BJ (cell line): ENCODE measurements at regions not wholly inside any gene's neighbourhood (a gene's known extent, or its start where the extent isn't known, plus 50 kb on each side); places are given as distances from the start of the nearest gene placed in this dataset.

Source experiments
- CTCF ChIA-PET: fragments of 350-600 bp; formaldehyde crosslinking; extraction: SDS; loops from one replicate; lab custom pipeline; 2021; ENCODE audit warnings: antibody characterized with exemption, inconsistent platforms; lab: Yijun Ruan, JAX
- POLR2A ChIA-PET: fragments of 300-600 bp; sonication (Branson Sonifier 250); formaldehyde crosslinking; extraction: SDS; loops from one replicate; lab custom pipeline; 2021; ENCODE audit warnings: antibody characterized with exemption; lab: Charles Lee
- DNase-seq: peaks from one replicate; pipeline ENCODE4 v3.0.0-alpha.2; 2011; ENCODE audit warnings: low read depth
- H3K27me3 ChIP-seq: 2 replicates; pipeline ENCODE4 v1.6.0; 2011; ENCODE audit warnings: low read length; ENCODE audit not compliant: control insufficient read depth, insufficient read depth
- H3K36me3 ChIP-seq: 2 replicates; pipeline ENCODE4 v1.5.1; 2011; ENCODE audit warnings: low read length; ENCODE audit not compliant: control insufficient read depth, insufficient read depth
- H3K4me3 ChIP-seq: 2 replicates; pipeline ENCODE4 v1.5.1; 2011; ENCODE audit warnings: low read depth, mild to moderate bottlenecking, control low read depth, low read length
- TF ChIP-seq, protein P1 (sequence below): IDR thresholded peaks from 2 replicates; pipeline ENCODE4 v1.5.1; 2011; ENCODE audit warnings: low read depth, mild to moderate bottlenecking, control low read depth, inconsistent platforms, low read length, moderate library complexity; ENCODE audit not compliant: insufficient read depth

DNA sequence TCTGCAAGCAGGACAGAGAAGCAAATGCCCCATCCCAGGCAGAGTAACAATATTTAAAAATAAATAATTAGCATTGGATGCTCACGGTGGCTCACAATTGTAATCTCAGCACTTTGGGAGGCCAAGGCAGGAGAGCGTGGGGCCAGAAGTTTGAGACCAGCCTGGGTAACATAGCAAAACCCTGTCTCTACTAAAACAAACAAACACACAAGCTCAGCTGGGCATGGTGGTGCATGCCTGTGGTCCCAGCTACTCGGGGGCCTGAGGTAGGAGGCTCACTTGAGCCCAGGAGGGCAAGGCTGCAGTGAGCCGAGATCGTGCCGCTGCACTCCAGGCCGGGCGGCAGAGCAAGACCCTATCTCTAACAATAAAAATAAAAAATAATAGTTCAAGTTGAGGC lies 74.7 kb upstream of the NCOR2 start:
- no peak for DNase-seq
- POLR2A ChIA-PET = no interaction called here
- no peaks in the 10 kb centered on the region for H3K27me3 ChIP-seq
- CTCF ChIA-PET = interaction anchor here (1.3 kb wide), 1 partner anchor 9 kb away, joined by 3 read pairs; no protein-coding TSS in a partner anchor
- no peak overlapping the region for H3K4me3 ChIP-seq
- no peaks in the 10 kb centered on the region for H3K36me3 ChIP-seq
- TF ChIP-seq, protein P1, sequence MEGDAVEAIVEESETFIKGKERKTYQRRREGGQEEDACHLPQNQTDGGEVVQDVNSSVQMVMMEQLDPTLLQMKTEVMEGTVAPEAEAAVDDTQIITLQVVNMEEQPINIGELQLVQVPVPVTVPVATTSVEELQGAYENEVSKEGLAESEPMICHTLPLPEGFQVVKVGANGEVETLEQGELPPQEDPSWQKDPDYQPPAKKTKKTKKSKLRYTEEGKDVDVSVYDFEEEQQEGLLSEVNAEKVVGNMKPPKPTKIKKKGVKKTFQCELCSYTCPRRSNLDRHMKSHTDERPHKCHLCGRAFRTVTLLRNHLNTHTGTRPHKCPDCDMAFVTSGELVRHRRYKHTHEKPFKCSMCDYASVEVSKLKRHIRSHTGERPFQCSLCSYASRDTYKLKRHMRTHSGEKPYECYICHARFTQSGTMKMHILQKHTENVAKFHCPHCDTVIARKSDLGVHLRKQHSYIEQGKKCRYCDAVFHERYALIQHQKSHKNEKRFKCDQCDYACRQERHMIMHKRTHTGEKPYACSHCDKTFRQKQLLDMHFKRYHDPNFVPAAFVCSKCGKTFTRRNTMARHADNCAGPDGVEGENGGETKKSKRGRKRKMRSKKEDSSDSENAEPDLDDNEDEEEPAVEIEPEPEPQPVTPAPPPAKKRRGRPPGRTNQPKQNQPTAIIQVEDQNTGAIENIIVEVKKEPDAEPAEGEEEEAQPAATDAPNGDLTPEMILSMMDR = no peak

DNA sequence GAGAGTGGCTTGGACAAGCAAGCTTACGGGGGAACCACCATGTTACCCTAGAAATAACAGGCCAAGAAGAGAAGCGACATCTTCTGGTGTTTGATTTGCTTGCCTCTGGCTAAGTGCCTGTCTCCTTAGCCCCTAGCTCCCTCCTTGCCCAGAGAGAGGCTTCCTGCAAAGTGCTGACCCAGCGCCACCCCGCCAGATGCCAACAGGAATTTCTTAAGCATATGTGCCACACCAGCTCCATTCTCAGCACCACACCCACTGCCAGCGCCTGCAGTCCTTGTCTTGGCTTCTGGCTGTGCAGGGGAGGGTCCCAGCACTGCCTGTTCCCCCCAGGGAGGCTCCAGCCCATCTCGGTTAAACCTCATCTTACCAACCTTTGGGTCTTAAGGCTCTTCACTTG lies 74.2 kb upstream of the NCOR2 start:
- DNase-seq = no peak

DNA sequence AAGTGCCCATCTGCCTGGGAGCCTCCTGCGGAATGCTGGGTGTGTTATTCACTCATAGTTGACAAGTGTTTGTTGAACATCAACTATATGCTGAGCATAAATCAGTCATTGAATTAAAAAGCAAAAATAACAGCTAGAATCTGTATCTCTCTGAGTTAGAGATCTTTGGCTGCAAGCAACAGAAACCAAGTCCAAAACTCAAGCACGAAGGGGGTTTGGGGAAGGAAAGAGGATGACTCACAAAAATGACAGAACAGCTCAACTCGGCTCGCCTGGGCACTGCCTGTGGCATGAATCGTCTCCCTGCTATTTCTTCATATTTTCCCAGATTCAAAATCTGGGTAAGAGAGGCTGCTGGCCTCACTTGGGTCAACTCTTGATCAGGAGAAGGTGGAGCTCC lies 72.6 kb upstream of the NCOR2 start:
- DNase-seq = no peak
- POLR2A ChIA-PET = no interaction called here
- Histone ChIP-seq H3K27me3 (no peaks in the 10 kb centered on the region), H3K36me3 (no peaks in the 10 kb centered on the region), H3K4me3 (no peak overlapping the region)
- TF ChIP-seq, protein P1 = no peak
- CTCF ChIA-PET = interaction anchor here (1.2 to 1.5 kb wide), 2 partner anchors 9 to 13 kb away, joined by 3 read pairs; no protein-coding TSS in a partner anchor

More for the DNA sequence above, 74.2 kb upstream of the NCOR2 start:
- Histone ChIP-seq H3K36me3 (no peaks in the 10 kb centered on the region), H3K4me3 (no peak overlapping the region), H3K27me3 (no peaks in the 10 kb centered on the region)
- ChIA-PET CTCF (interaction anchor here (1.2 to 1.3 kb wide), 2 partner anchors 8 to 10 kb away, joined by 3 read pairs; no protein-coding TSS in a partner anchor), POLR2A (no interaction called here)
- TF ChIP-seq, protein P1 = no peak

DNA sequence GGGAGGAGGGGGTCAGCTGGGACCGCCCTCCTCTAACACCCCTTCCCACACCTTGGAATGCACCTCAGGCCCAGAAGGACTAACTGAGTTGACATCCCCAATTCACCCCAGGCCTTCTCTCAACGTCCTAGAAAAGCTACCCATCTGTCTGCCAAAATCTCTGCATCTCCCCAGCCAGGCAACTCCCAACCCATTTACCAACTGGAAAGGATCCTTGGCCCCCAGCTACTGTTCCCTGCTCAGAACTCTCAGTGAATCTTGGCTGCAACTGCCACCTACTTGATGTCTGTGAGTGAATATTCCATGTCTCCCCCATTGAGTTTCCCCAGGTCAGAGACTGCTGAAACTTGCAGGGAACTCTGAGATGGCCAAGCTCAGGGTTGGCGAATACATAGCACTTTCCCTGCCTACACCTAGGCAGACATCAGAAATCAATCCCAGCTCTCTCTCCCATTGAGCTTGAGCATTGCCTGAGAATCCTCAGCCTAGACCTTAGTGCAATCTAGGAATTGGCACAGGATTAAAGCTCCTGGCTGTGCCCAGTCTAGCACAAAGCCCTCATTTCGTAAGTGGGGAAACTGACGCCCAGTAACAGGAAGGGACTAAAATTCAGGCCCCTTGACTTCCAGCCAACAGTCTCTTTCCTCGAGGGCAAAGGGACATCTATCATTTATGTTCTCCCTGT lies 71.9 kb upstream of the NCOR2 start:
- CTCF ChIA-PET = no interaction called here
- no peaks in the 10 kb centered on the region for H3K36me3 ChIP-seq
- POLR2A ChIA-PET = no interaction called here
- TF ChIP-seq, protein P1 = no peak
- H3K4me3 ChIP-seq = no peak overlapping the region
- no peaks in the 10 kb centered on the region for H3K27me3 ChIP-seq
- DNase-seq = no peak

DNA sequence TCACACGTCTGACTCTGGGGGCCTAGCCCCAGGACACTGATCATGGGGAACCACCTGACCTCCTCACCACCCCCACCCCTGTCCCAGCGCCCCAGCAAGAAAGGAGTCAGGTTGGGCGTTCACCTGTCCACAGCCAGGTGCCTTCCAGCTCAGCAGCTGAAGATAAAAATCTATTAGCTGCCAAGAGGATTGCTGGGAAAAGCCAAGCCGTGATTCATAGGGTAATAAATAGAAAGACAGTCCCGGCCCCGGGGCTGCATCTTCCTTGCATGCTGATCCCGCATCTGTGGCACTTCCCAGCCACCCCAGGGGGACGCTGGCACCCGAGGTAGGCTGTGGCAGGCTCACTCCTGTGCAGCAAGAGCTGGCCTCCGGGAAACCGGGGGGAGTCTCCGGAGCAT lies 70.2 kb upstream of the NCOR2 start:
- DNase-seq = no peak
- POLR2A ChIA-PET = no interaction called here
- TF ChIP-seq, protein P1 = no peak
- Histone ChIP-seq H3K4me3 (no peak overlapping the region), H3K36me3 (no peaks in the 10 kb centered on the region), H3K27me3 (no peaks in the 10 kb centered on the region)
- CTCF ChIA-PET = interaction anchor here (2.2 kb wide), 1 partner anchor 18 kb away, joined by 8 read pairs; no protein-coding TSS in a partner anchor
